Activated T-helper 1 cell treated with anti-CD3 and anti-CD28 coated beads, Interleukin-12 subunit alpha, Interleukin-12 subunit beta, Interleukin-2, Interleukin-4 antibody, amounts not matched to agents 30 ng/mL and 10 ng/mL and 1 ng/mL, durations not matched to agents 14 hours and 24 hours and 36 hours (primary cell): ENCODE measurements at regions not wholly inside any gene's neighbourhood (a gene's known extent, or its start where the extent isn't known, plus 50 kb on each side); places are given as distances from the start of the nearest gene placed in this dataset.

Source experiments
- DNase-seq: peaks from one replicate; pipeline ENCODE4 v3.0.0; 2021; ENCODE audit warnings: low spot score
- H3K27ac Mint-ChIP-seq: one replicate; pipeline ENCODE4 v1.8.0; 2021; ENCODE audit warnings: mild to moderate bottlenecking, mixed read lengths
- H3K27me3 Mint-ChIP-seq: one replicate; pipeline ENCODE4 v1.8.0; 2022; ENCODE audit warnings: mild to moderate bottlenecking, moderate library complexity, mixed read lengths; ENCODE audit not compliant: insufficient read depth
- H3K36me3 Mint-ChIP-seq: one replicate; pipeline ENCODE4 v1.8.0; 2021; ENCODE audit warnings: low read depth, mixed read lengths
- H3K4me1 Mint-ChIP-seq: one replicate; pipeline ENCODE4 v1.8.0; 2021; ENCODE audit warnings: low read depth, mixed read lengths
- H3K4me3 Mint-ChIP-seq: one replicate; pipeline ENCODE4 v1.8.0; 2021; ENCODE audit warnings: mild to moderate bottlenecking, moderate library complexity, mixed read lengths
- H3K9me3 Mint-ChIP-seq: one replicate; pipeline ENCODE4 v1.8.0; 2021; ENCODE audit warnings: mixed read lengths
- intact Hi-C: fragments of 100-400 bp; cut with micrococcal nuclease; formaldehyde crosslinking; loops from one replicate; pipeline ENCODE4 v1.15.1; 2024

GRCh38 chr5:9698841-9699240 is 68.7 kb upstream of the TAS2R1 start:
- no peaks in the 10 kb centered on the region for H3K9me3 Mint-ChIP-seq
- intact Hi-C loops = no loop called here
- no peaks in the 10 kb centered on the region for H3K4me1 Mint-ChIP-seq
- no peaks in the 10 kb centered on the region for H3K27me3 Mint-ChIP-seq
- no peak overlapping the region for H3K27ac Mint-ChIP-seq
- no peaks in the 10 kb centered on the region for H3K36me3 Mint-ChIP-seq
- H3K4me3 Mint-ChIP-seq = no peak overlapping the region
- DNase-seq = no peak

GRCh38 chr5:9698125-9698826 is 68.1 kb upstream of the TAS2R1 start:
- DNase-seq = no peak
- intact Hi-C loops = no loop called here
- Mint-ChIP-seq H3K27me3 (no peaks in the 10 kb centered on the region), H3K4me1 (no peaks in the 10 kb centered on the region), H3K4me3 (no peak overlapping the region), H3K36me3 (no peaks in the 10 kb centered on the region), H3K9me3 (no peaks in the 10 kb centered on the region), H3K27ac (no peak overlapping the region)

- H3K27me3 Mint-ChIP-seq = no peaks in the 10 kb centered on the region
- H3K9me3 Mint-ChIP-seq = no peaks in the 10 kb centered on the region
- H3K27ac Mint-ChIP-seq = no peak overlapping the region
- no peaks in the 10 kb centered on the region for H3K4me1 Mint-ChIP-seq
- no peak for DNase-seq
- H3K36me3 Mint-ChIP-seq = no peaks in the 10 kb centered on the region
- no peak overlapping the region for H3K4me3 Mint-ChIP-seq
- intact Hi-C loops = no loop called here
Observed at GRCh38 chr5:9692576-9692975, 62.4 kb upstream of the TAS2R1 start.

- H3K9me3 Mint-ChIP-seq = no peaks in the 10 kb centered on the region
- DNase-seq = no peak
- intact Hi-C loops = no loop called here
Observed at GRCh38 chr5:9691261-9691660, 61.1 kb upstream of the TAS2R1 start.

GRCh38 chr5:9690751-9691150 is 60.6 kb upstream of the TAS2R1 start:
- Mint-ChIP-seq H3K9me3 (no peaks in the 10 kb centered on the region), H3K4me3 (no peak overlapping the region)

More at GRCh38 chr5:9691261-9691660, 61.1 kb upstream of the TAS2R1 start:
- H3K4me1 Mint-ChIP-seq = peaks cover 3% of the 10 kb centered on the region
- H3K36me3 Mint-ChIP-seq = no peaks in the 10 kb centered on the region
- H3K27me3 Mint-ChIP-seq = no peaks in the 10 kb centered on the region
- H3K27ac Mint-ChIP-seq = no peak overlapping the region
- H3K4me3 Mint-ChIP-seq = no peak overlapping the region

GRCh38 chr5:9686216-9686615 is 56.1 kb upstream of the TAS2R1 start:
- no peak for DNase-seq
- Mint-ChIP-seq H3K9me3 (no peaks in the 10 kb centered on the region), H3K4me3 (no peak overlapping the region), H3K27ac (no peak overlapping the region), H3K27me3 (no peaks in the 10 kb centered on the region), H3K4me1 (peaks cover 5% of the 10 kb centered on the region), H3K36me3 (no peaks in the 10 kb centered on the region)
- intact Hi-C loops = no loop called here

More at GRCh38 chr5:9690751-9691150, 60.6 kb upstream of the TAS2R1 start:
- H3K36me3 Mint-ChIP-seq = no peaks in the 10 kb centered on the region
- H3K27ac Mint-ChIP-seq = no peak overlapping the region
- peaks cover 5% of the 10 kb centered on the region for H3K4me1 Mint-ChIP-seq
- no peak for DNase-seq
- intact Hi-C loops = no loop called here
- no peaks in the 10 kb centered on the region for H3K27me3 Mint-ChIP-seq

- DNase-seq = no peak
- Mint-ChIP-seq H3K9me3 (peaks cover 10% of the 10 kb centered on the region), H3K27me3 (no peaks in the 10 kb centered on the region), H3K4me3 (no peak overlapping the region), H3K36me3 (no peaks in the 10 kb centered on the region), H3K4me1 (peaks cover 5% of the 10 kb centered on the region), H3K27ac (no peak overlapping the region)
- intact Hi-C loops = no loop called here
Observed at GRCh38 chr5:9681706-9682105, 51.6 kb upstream of the TAS2R1 start.
